ENCODE measurements at regions not wholly inside any gene's neighbourhood (a gene's known extent, or its start where the extent isn't known, plus 50 kb on each side); places are given as distances from the start of the nearest gene placed in this dataset.
A peak's percentile ranks its signal among the peaks of the same experiment; 100 is the strongest.

- DNase-seq: no peak
Observed at GRCh38 chr5:68538814-68539420, 323.4 kb downstream of the PIK3R1 start.

- no peak for DNase-seq
Observed at GRCh38 chr5:68540798-68541590, 325.4 kb downstream of the PIK3R1 start.

- no peak for DNase-seq
Observed at GRCh38 chr5:68542207-68542606, 326.7 kb downstream of the PIK3R1 start.

GRCh38 chr5:68543212-68543611 lies 327.7 kb downstream of the PIK3R1 start:
- DNase-seq: no peak

GRCh38 chr5:68544091-68544647 lies 328.6 kb downstream of the PIK3R1 start:
- no peak for DNase-seq

GRCh38 chr5:68544648-68545552 lies 329.3 kb downstream of the PIK3R1 start:
- peak; percentile 71 for DNase-seq

GRCh38 chr5:68545636-68546295 lies 330.2 kb downstream of the PIK3R1 start:
- no peak for DNase-seq

GRCh38 chr5:68547056-68547455 lies 331.5 kb downstream of the PIK3R1 start:
- no peak for DNase-seq

- no peak for DNase-seq
Observed at GRCh38 chr5:68547622-68548021, 332.1 kb downstream of the PIK3R1 start.

GRCh38 chr5:68548959-68549676 lies 333.6 kb downstream of the PIK3R1 start:
- no peak for DNase-seq

GRCh38 chr5:68550015-68550414 lies 334.5 kb downstream of the PIK3R1 start:
- no peak for DNase-seq

- no peak for DNase-seq
Observed at GRCh38 chr5:68551436-68551835, 335.9 kb downstream of the PIK3R1 start.

- no peak for DNase-seq
Observed at GRCh38 chr5:68554571-68555279, 339.2 kb downstream of the PIK3R1 start.

GRCh38 chr5:68555907-68556681 lies 340.5 kb downstream of the PIK3R1 start:
- DNase-seq: no peak

GRCh38 chr5:68557162-68557936 lies 341.8 kb downstream of the PIK3R1 start:
- no peak for DNase-seq

GRCh38 chr5:68562308-68562707 lies 346.8 kb downstream of the PIK3R1 start:
- DNase-seq: peak; percentile 21

GRCh38 chr5:68565427-68565826 lies 349.9 kb downstream of the PIK3R1 start:
- no peak for DNase-seq

- no peak for DNase-seq
Observed at GRCh38 chr5:68576805-68577204, 361.2 kb downstream of the PIK3R1 start.

- DNase-seq: no peak
Observed at GRCh38 chr5:68582284-68582683, 366.7 kb downstream of the PIK3R1 start.
